ENCODE measurements at regions not wholly inside any gene's neighbourhood (a gene's known extent, or its start where the extent isn't known, plus 50 kb on each side); places are given as distances from the start of the nearest gene placed in this dataset.

GRCh38 chr7:81630600-81630999, 139.2 kb downstream of the HGF start:
- TF ChIP-seq, protein P1, sequence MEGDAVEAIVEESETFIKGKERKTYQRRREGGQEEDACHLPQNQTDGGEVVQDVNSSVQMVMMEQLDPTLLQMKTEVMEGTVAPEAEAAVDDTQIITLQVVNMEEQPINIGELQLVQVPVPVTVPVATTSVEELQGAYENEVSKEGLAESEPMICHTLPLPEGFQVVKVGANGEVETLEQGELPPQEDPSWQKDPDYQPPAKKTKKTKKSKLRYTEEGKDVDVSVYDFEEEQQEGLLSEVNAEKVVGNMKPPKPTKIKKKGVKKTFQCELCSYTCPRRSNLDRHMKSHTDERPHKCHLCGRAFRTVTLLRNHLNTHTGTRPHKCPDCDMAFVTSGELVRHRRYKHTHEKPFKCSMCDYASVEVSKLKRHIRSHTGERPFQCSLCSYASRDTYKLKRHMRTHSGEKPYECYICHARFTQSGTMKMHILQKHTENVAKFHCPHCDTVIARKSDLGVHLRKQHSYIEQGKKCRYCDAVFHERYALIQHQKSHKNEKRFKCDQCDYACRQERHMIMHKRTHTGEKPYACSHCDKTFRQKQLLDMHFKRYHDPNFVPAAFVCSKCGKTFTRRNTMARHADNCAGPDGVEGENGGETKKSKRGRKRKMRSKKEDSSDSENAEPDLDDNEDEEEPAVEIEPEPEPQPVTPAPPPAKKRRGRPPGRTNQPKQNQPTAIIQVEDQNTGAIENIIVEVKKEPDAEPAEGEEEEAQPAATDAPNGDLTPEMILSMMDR (IDR thresholded peaks at IDR 0.05) = no peak
- no peak for TF ChIP-seq POLR2A (IDR thresholded peaks at IDR 0.05)

Measured in adrenal gland (tissue), 5 donors.